ENCODE measurements at regions not wholly inside any gene's neighbourhood (a gene's known extent, or its start where the extent isn't known, plus 50 kb on each side); places are given as distances from the start of the nearest gene placed in this dataset.

DNA sequence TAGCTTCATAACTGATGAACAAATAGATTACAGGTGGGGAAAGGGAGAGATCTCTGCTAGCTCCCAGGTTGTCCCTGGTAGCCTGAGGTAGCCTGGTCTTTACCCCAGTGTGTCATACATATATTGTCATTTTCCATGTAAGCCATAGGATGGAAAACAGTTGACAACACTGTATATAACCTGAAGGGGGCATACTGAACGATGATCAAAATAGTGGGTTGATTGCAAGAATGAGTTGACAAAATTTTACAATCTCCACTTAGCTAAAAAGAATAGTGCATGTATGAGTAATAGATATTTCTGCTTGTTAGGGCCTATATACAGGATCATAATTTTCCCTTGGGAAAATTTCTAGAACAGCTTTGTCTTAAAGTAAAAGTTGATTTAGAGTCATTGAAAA lies 304.1 kb upstream of the HAND2 start:
- TF ChIP-seq, protein P1, sequence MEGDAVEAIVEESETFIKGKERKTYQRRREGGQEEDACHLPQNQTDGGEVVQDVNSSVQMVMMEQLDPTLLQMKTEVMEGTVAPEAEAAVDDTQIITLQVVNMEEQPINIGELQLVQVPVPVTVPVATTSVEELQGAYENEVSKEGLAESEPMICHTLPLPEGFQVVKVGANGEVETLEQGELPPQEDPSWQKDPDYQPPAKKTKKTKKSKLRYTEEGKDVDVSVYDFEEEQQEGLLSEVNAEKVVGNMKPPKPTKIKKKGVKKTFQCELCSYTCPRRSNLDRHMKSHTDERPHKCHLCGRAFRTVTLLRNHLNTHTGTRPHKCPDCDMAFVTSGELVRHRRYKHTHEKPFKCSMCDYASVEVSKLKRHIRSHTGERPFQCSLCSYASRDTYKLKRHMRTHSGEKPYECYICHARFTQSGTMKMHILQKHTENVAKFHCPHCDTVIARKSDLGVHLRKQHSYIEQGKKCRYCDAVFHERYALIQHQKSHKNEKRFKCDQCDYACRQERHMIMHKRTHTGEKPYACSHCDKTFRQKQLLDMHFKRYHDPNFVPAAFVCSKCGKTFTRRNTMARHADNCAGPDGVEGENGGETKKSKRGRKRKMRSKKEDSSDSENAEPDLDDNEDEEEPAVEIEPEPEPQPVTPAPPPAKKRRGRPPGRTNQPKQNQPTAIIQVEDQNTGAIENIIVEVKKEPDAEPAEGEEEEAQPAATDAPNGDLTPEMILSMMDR (IDR thresholded peaks at IDR 0.05) = no peak
- TF ChIP-seq ZFX (IDR thresholded peaks at IDR 0.05; ENCODE audit: borderline replicate concordance) = no peak

Measured in 22Rv1 (cell line).